Esophagus (tissue), 2 donors: ENCODE measurements at regions not wholly inside any gene's neighbourhood (a gene's known extent, or its start where the extent isn't known, plus 50 kb on each side); places are given as distances from the start of the nearest gene placed in this dataset.

ENCODE experiments used
- H3K27ac ChIP-seq, 2 donors: one replicate each; pipeline ENCODE4 v1.5.1; 2013; ENCODE audit warnings: low read depth in 2 of 2, mild to moderate bottlenecking in 2 of 2, inconsistent platforms in 1 of 2, low read length in 1 of 2, moderate library complexity in 1 of 2
- H3K27me3 ChIP-seq, 2 donors: one replicate each; pipeline ENCODE4 v1.6.1; 2013; ENCODE audit warnings: low read length in 2 of 2, control low read depth in 1 of 2, mild to moderate bottlenecking in 1 of 2; ENCODE audit not compliant: insufficient read depth in 2 of 2, control insufficient read depth in 1 of 2
- H3K36me3 ChIP-seq, 2 donors: one replicate each; pipeline ENCODE4 v1.6.1; 2013; ENCODE audit warnings: low read length in 1 of 2; ENCODE audit not compliant: control insufficient read depth in 2 of 2, insufficient read depth in 2 of 2
- H3K4me1 ChIP-seq, 2 donors: one replicate each; pipeline ENCODE4 v1.6.1; 2013; ENCODE audit warnings: low read length in 1 of 2; ENCODE audit not compliant: control insufficient read depth in 2 of 2, insufficient read depth in 2 of 2
- H3K4me3 ChIP-seq, 2 donors: one replicate each; pipeline ENCODE4 v1.5.1; 2013; ENCODE audit warnings: low read length in 2 of 2, mild to moderate bottlenecking in 2 of 2, low read depth in 1 of 2, moderate library complexity in 1 of 2
- H3K9me3 ChIP-seq, 2 donors: one replicate each; pipeline ENCODE4 v1.6.1; 2013; ENCODE audit warnings: mild to moderate bottlenecking in 2 of 2, low read depth in 1 of 2, low read length in 1 of 2, moderate library complexity in 1 of 2; ENCODE audit not compliant: control insufficient read depth in 2 of 2, insufficient read depth in 1 of 2
- WGBS, 2 donors: extraction: QIAGEN DNeasy Blood & Tissue Kit; methylation state at CpG; one replicate each; pipeline ENCODE4 v1.1.7; 2013; 5-methylcytosine and 5-hydroxymethylcytosine counted together
- donor health status: healthy with polysubstance abuse.
- donor health status: Bipolar disorder and iron deficiency.

DNA sequence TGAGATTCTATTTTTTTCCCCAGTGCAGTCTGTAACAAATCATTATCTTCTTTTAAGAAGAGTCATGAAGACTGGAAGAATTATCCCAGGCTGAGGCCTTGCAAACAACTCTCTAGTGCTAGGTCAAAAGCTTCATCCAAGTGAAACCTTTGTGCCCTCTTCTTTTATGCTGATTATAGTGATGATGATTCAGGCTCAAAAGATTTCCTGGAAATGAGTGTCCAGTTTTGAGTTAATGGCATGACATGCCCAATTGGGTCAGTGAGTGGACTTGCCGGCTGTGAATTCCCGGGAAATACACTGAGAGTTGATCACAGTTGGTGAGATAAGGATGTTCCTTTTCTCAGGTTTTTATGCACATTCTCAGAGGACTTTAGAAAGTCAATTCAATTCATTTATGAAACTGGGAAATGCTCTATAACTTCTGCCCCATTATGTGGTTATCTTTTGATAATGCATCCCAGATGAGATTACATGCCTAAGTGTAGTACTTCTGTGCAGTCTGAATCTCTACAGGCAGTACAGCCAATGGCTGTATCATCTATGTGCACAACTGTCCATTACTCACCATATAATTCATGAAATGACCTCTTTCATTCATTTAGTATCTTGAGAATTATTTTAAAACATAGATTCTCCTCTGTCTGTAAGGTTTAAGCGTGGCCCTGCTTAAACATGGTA, 66.2 kb downstream of the S1PR1 start:
- no peak overlapping the region for H3K4me3 ChIP-seq
- H3K36me3 ChIP-seq, result no peaks in the 10 kb centered on the region
- no peaks in the 10 kb centered on the region for H3K9me3 ChIP-seq
- no peaks in the 10 kb centered on the region for H3K27me3 ChIP-seq
- H3K4me1 ChIP-seq, result no peaks in the 10 kb centered on the region
- no peak overlapping the region for H3K27ac ChIP-seq
- 63 to 84% methylated on average over 3 of the region's 3 CpGs for whole genome bisulfite sequencing, 2 donors

- H3K36me3 ChIP-seq, result no peaks in the 10 kb centered on the region
- no peak overlapping the region for H3K4me3 ChIP-seq
- WGBS, 2 donors, result 67 to 79% methylated on average over 7 of the region's 7 CpGs
- H3K27me3 ChIP-seq, result no peaks in the 10 kb centered on the region
- no peaks in the 10 kb centered on the region for H3K9me3 ChIP-seq
- no peak overlapping the region for H3K27ac ChIP-seq
- H3K4me1 ChIP-seq, result no peaks in the 10 kb centered on the region
These were observed 71.3 kb downstream of the S1PR1 start for GRCh38 chr1:101307985-101308689.

- H3K4me1 ChIP-seq, result no peaks in the 10 kb centered on the region
- no peak overlapping the region for H3K27ac ChIP-seq
- no peaks in the 10 kb centered on the region for H3K9me3 ChIP-seq
- WGBS, 2 donors, result 14 to 23% methylated on average over 8 of the region's 8 CpGs
- no peak overlapping the region for H3K4me3 ChIP-seq
- H3K27me3 ChIP-seq, result no peaks in the 10 kb centered on the region
- no peaks in the 10 kb centered on the region for H3K36me3 ChIP-seq
These were observed 72.1 kb downstream of the S1PR1 start for GRCh38 chr1:101308935-101309333.

DNA sequence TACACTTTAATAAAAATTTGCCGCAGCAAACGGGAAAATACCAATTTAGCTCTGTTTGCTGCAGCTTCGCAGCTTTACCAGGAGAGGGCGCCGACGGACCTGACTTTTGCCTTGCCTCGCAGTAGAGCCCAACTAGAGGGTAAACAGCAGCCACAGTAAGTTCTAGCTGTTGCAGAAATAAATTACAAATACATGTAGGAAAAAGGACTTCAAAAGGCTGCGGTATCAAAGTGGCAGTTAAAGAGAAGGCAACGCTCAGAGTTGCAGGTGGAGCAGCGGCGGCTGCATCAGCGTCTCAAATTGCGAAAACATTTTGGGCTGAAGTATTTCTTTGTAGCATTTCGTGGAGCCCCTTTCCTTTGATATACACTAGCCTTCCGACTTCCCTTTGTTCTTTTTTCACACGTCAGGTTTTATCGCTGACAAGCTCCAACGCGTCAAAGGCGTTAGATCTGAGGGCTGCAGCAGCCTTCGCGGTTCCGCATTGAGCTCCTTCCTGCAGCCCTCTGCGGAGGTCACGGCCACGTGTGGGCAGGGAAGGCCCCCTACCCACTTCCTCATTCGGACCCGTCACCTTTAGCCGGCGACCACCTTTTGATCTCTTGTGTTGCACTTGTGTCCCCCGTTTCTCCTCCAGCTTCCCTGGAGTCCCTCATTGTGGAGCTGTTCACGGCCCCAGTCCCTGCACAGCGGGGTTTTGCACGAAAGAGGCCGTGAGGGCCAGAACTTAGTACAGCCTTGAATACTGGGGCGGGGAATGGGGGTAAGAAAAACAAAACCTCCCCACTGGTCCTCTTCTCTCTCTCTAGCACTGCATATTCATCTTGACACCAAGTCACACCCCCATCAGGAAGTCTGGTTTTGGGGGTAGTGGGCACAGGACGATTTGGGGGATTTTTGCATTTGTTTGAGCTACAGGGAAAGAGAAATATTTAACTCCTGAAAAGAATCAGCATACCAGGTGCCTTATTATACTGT, 72.8 kb downstream of the S1PR1 start:
- H3K27ac ChIP-seq, result no peak overlapping the region

DNA sequence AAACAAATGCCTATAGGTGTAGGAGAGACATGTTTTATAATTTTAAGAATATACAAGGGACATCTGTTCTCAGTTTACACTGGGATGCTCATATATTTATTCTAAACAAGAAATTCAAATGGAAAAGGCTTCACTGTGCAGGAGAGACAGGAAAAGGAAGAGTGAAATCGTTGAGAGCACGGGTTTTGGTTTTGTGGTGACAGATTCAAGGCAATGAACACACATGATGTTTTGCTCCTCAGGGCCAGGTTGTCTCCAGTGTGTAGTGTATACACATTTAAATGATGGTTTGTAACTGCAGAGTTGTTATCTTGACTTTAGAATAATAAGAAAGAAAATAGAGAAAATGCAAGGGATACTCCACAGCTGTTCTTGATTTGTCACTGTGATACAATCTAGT, 73.7 kb downstream of the S1PR1 start:
- H3K27me3 ChIP-seq, result no peaks in the 10 kb centered on the region

More for the DNA sequence above, 72.8 kb downstream of the S1PR1 start:
- Histone ChIP-seq H3K4me1 (no peaks in the 10 kb centered on the region), H3K27me3 (no peaks in the 10 kb centered on the region), H3K9me3 (no peaks in the 10 kb centered on the region), H3K36me3 (no peaks in the 10 kb centered on the region), H3K4me3 (peak overlapping the region; percentile 20 to 22)
- WGBS, 2 donors, result 10 to 11% methylated on average over 37 of the region's 37 CpGs

GRCh38 chr1:101311146-101311920, 74.5 kb downstream of the S1PR1 start:
- H3K4me3 ChIP-seq, result no peak overlapping the region
- WGBS, 2 donors, result 87 to 90% methylated on average over 4 of the region's 4 CpGs
- no peak overlapping the region for H3K27ac ChIP-seq
- H3K27me3 ChIP-seq, result peaks cover 0 to 3% of the 10 kb centered on the region in 2 donors
- H3K36me3 ChIP-seq, result no peaks in the 10 kb centered on the region
- H3K4me1 ChIP-seq, result no peaks in the 10 kb centered on the region
- H3K9me3 ChIP-seq, result no peaks in the 10 kb centered on the region

More for the DNA sequence above, 73.7 kb downstream of the S1PR1 start:
- H3K36me3 ChIP-seq, result no peaks in the 10 kb centered on the region
- H3K27ac ChIP-seq, result no peak overlapping the region
- no peaks in the 10 kb centered on the region for H3K4me1 ChIP-seq
- no peaks in the 10 kb centered on the region for H3K9me3 ChIP-seq
- WGBS, 2 donors, result 48 to 63% methylated on average over 2 of the region's 2 CpGs
- no peak overlapping the region for H3K4me3 ChIP-seq

GRCh38 chr1:101312147-101312546, 75.3 kb downstream of the S1PR1 start:
- Histone ChIP-seq H3K4me3 (no peak overlapping the region), H3K9me3 (no peaks in the 10 kb centered on the region), H3K36me3 (no peaks in the 10 kb centered on the region), H3K27me3 (peaks cover 0 to 3% of the 10 kb centered on the region in 2 donors), H3K27ac (no peak overlapping the region), H3K4me1 (no peaks in the 10 kb centered on the region)
- 77 to 79% methylated on average over 4 of the region's 4 CpGs for WGBS, 2 donors

GRCh38 chr1:101313356-101313755, 76.5 kb downstream of the S1PR1 start:
- no peak overlapping the region for H3K27ac ChIP-seq
- H3K36me3 ChIP-seq, result no peaks in the 10 kb centered on the region
- WGBS, 2 donors, result 92% methylated on average over 7 of the region's 7 CpGs
- H3K9me3 ChIP-seq, result no peaks in the 10 kb centered on the region
- H3K4me1 ChIP-seq, result no peaks in the 10 kb centered on the region
- no peak overlapping the region for H3K4me3 ChIP-seq
- peaks cover 0 to 3% of the 10 kb centered on the region in 2 donors for H3K27me3 ChIP-seq

DNA sequence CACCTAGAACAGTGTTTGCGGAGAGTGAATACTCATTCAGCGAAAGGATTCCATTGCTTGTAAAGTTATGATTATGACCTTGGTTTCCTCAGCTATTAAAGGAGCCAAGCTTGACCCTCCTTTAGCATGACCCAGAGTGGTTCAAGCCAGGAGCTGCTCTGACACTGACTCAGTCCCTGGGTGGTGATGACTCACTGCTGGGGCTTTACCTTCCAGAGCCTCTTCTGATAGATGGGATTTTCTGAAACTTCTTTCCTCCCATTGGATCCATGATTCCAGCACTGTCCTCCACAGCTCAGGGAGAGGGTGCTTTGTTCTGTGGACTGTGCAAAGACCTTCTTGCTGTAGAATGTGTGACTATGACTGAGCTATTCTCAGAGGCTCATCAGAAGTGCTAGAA, 77.4 kb downstream of the S1PR1 start:
- Histone ChIP-seq H3K9me3 (no peaks in the 10 kb centered on the region), H3K27me3 (peaks cover 0 to 3% of the 10 kb centered on the region in 2 donors), H3K27ac (no peak overlapping the region), H3K4me3 (no peak overlapping the region), H3K36me3 (no peaks in the 10 kb centered on the region), H3K4me1 (no peaks in the 10 kb centered on the region)
- 92 to 97% methylated on average over 2 of the region's 2 CpGs for WGBS, 2 donors
